ENCODE measurements at regions not wholly inside any gene's neighbourhood (a gene's known extent, or its start where the extent isn't known, plus 50 kb on each side); places are given as distances from the start of the nearest gene placed in this dataset.

DNA sequence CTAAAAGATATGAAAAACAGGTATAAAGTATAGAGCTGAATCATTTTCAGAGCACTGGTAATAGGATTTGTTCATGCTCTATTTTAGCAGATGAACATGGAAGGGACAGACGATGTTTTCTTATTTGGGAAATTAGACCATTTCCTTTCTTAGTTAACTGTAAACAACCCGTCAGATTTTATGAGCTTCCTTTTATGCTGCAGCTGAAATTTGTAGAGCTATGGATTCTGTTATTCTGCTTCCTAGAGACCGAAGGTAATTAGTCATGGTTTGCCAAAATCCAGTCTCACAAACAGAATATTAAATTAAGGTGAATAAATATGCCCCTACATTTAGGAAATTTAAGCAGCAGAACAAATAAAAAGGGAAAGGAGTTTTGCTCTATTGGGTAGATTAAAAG, 180.2 kb upstream of the SYT1 start:
- TF ChIP-seq, protein P1, sequence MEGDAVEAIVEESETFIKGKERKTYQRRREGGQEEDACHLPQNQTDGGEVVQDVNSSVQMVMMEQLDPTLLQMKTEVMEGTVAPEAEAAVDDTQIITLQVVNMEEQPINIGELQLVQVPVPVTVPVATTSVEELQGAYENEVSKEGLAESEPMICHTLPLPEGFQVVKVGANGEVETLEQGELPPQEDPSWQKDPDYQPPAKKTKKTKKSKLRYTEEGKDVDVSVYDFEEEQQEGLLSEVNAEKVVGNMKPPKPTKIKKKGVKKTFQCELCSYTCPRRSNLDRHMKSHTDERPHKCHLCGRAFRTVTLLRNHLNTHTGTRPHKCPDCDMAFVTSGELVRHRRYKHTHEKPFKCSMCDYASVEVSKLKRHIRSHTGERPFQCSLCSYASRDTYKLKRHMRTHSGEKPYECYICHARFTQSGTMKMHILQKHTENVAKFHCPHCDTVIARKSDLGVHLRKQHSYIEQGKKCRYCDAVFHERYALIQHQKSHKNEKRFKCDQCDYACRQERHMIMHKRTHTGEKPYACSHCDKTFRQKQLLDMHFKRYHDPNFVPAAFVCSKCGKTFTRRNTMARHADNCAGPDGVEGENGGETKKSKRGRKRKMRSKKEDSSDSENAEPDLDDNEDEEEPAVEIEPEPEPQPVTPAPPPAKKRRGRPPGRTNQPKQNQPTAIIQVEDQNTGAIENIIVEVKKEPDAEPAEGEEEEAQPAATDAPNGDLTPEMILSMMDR (IDR thresholded peaks at IDR 0.05): no peak
- TF ChIP-seq POLR2A (IDR thresholded peaks at IDR 0.05): no peak
